NCI-H187 (cell line): ENCODE measurements at regions not wholly inside any gene's neighbourhood (a gene's known extent, or its start where the extent isn't known, plus 50 kb on each side); places are given as distances from the start of the nearest gene placed in this dataset.

Experiments
- DNase-seq, 2 experiments: peaks; one replicate each; lab custom pipeline; 2025; lab: John Stamatoyannopoulos, UW

- DNase-seq: peak; percentile 83 to 87
Observed at GRCh38 chr1:5423109-5423508, 569.1 kb downstream of the NPHP4 start.

DNA sequence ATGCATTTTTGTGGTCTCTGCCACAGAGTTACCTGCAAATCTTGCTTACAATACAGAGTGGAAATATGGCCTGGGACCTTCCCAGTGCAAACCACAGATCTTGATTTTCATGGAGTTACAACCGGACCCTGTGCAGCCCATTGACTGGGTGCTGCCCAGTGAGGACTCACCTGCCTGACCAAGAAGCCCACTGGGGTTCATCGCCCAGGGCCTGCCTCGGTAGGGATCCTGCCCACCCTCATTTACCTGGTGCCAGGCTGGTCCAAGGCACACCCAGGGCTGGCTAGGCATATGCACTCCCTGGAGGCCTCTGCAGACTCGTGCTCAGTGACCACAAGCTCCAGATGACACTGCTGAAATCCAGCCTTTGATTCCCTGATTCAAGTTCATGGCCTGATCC lies 572.7 kb downstream of the NPHP4 start:
- DNase-seq: no peak

DNA sequence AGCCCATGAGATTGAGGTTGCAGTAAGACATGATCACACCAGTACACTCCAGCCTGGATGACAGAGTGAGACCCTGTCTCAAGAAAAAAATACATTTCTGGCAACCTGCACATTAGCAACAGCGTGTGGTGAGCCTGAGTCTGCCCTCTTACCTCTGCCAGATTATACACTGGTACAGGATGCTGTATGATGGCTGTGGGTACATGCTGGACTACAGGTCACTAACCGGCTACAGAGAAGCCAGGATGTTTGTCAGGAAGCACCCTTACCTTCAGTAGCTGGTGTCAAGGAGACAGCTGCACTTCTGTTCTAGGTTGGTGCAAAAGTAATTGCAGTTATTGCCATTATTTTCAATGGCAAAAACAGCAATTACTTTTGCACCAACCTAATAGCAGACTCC lies 575.7 kb downstream of the NPHP4 start:
- no peak for DNase-seq

GRCh38 chr1:5415606-5416005 lies 576.6 kb downstream of the NPHP4 start:
- no peak for DNase-seq

GRCh38 chr1:5410652-5411051 lies 581.6 kb downstream of the NPHP4 start:
- DNase-seq: peak in 1 of 2 experiments; percentile 60

DNA sequence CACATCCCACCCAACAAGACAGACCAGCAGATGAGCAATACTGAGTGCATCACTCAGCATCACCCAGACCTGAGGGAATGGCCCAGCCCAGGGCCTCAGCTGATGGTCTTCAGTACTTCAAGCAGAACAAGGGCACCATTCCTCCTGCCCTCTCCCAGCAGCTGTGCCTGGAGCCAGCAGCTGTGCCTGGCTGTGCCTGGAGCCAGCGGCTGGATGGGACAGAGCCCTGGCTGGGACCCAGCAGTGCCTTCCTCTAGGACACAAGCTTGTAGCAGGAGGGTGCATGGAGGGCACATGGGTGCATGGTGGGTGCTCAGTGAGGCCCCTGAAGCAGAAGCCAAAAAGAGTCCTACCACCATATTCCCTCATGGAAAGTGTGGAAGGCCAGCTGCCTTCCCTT lies 583.8 kb downstream of the NPHP4 start:
- no peak for DNase-seq

DNA sequence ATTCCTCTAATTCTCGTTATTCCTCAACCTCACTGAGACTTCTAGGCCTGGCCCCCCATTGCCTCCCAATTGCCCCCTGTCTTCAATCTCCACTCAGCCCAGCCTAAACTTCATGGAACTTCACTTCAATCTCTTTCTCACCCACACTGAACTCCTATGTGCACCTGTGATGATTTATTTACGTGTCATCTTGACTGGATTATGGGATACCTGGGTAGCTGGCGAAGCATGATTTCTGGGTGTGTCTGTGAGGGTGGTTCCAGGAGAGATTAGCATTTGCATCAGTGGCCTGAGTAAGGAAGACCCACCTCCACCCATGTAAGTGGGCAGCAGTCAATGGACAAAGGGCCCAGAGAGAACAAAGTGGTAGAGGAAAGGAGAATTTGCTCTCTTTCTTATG lies 587.0 kb downstream of the NPHP4 start:
- DNase-seq: no peak

DNA sequence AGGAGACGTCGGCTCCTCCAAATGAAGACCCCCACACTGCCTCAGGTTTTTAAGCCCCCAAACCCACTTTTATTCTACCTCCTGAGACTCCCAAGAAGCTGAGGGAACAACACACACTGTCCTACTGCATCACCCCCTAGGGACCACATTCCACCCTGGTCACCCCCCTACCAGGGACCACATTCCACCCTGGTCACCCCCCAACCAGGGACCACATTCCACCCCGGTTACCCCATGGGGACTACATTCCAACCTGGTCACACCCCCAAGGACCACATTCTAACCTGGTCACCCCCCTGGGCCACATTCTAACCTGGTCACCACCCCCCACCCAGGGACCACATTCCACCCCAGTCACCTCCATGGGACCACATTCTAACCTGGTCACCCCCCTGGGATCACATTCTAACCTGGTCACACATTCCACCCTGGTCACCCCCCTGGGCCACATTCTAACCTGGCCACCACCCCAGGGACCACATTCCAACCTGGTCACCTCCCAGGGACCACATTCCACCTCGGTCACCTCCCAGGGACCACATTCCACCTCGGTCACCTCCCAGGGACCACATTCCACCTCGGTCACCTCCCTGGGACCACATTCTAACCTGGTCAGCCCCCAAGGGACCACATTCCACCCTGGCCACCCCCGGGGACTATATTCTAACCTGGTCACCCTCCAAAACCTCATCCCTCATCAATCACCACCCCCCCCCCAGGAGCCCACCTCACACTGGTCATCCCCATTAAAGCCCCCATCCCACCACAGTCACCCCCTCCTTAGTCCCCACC lies 587.6 kb downstream of the NPHP4 start:
- no peak for DNase-seq

DNA sequence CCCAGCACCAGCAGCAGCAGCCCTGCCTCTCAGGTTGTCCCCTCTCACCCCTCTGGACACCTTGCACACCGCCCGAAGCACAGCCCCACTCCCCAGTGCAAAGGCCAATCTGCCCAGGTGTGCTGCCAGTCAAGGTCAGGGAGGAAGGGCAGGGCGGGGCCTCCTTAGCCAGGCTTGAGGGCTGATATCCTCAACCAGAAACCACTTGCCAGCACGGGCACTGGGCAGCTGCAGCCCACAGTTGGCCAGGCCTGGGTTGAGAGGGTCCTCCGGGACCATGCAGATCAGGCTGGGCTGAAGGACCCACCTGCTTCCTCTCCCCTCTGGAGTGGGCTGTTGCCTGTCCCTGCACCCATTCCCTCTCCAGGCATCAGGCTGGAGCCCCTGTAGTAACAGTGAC lies 588.3 kb downstream of the NPHP4 start:
- DNase-seq: no peak

DNA sequence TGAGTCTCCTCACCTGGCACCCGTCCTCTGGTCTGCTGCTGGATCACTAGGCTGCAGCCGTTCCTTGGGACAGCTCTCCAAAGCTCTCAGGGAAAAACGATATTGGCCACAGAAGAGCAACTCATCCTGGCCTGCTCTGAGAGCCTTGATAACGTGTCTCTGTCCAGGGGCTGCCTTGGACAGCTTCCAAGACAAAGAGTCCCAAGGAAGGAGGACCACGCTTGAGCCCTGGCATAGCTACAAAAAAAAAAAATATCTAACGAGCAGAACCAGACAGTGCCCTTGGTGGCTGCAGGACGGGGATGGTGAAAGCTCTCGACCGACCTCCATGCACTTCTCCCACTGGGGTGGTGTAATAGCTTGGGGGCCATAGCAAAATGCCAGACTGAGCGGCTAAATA lies 589.6 kb downstream of the NPHP4 start:
- no peak for DNase-seq

DNA sequence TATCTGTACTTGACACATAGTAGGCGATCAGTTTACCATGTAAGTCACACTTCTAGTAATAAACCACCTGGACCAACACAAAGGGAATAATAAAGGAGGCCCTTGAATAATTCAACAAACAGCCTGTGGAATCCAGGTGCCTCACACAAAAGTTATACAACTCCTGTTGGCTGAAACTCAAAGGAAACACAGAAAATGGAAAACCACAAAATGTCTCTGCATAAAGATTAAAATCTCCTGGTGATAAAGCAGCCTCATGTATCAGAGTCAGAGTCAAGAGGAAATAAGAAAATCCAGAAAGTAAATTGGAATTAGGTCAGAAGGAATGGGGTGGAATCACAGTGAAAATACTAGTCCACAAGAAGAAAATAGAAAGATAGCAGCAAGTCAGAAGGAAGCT lies 592.5 kb downstream of the NPHP4 start:
- DNase-seq: no peak

- no peak for DNase-seq
Observed at GRCh38 chr1:5396593-5396992, 595.6 kb downstream of the NPHP4 start.

- DNase-seq: no peak
Observed at GRCh38 chr1:5394111-5394510, 598.1 kb downstream of the NPHP4 start.

DNA sequence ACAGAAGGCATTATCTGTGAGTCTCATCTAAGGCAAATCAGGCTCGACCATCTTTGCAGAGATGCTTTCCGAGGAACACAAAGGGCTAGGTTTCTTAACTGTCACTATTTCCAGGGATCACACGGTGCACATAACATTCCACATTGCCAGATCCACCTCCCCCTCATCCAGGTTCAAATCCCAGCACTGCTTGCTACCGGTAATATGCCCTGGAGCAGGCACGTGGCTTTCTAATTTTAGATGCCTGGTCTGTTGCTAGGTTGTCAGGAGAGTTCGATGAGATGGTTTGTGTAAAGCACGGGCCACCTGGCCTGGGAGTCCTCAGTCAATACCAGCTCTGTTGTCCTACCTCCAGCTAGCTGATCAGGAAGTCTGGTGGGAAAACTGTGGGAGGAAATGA lies 598.6 kb downstream of the NPHP4 start:
- no peak for DNase-seq

GRCh38 chr1:5393146-5393545 lies 599.1 kb downstream of the NPHP4 start:
- DNase-seq: no peak

DNA sequence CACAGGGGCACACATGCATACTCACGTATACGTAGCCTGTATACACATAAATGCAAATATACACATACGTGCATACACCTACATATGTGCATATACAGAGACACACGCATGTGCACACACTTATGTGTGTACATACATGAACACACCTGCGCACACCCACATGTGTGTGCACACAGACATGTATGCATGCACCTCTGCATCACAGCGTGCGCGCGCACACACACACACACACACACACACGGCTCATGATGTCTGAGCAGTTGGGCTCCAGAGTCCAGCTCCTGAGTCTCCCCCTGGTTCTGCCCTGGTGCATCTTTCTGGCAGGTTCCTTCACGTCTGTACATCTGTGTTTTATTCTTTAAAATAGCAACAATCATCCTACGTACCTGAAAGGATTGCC lies 600.5 kb downstream of the NPHP4 start:
- DNase-seq: no peak

DNA sequence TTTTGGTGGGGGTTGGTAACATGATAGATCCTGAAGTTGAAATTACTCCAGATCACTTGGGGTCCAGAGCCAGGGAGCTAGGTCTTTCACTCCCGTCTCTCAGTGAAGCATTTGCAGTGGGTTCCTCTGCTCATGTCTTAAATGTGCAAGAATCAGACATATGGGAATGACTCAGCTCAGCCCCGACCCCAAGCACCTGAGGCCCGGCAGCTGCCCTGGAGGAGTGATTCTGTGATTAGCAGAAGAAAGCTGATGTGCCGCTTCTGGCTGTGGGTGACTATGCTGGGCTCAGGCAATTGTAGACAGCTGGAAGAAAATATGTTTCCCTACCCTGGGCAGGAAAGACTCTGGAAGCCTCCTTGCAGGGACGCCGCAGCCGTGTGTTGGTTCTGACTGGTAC lies 601.7 kb downstream of the NPHP4 start:
- no peak for DNase-seq

GRCh38 chr1:5389101-5389885 lies 602.9 kb downstream of the NPHP4 start:
- DNase-seq: no peak

- DNase-seq: no peak
Observed at GRCh38 chr1:5388622-5389021, 603.6 kb downstream of the NPHP4 start.

- DNase-seq: no peak
Observed at GRCh38 chr1:5386371-5386770, 605.9 kb downstream of the NPHP4 start.

DNA sequence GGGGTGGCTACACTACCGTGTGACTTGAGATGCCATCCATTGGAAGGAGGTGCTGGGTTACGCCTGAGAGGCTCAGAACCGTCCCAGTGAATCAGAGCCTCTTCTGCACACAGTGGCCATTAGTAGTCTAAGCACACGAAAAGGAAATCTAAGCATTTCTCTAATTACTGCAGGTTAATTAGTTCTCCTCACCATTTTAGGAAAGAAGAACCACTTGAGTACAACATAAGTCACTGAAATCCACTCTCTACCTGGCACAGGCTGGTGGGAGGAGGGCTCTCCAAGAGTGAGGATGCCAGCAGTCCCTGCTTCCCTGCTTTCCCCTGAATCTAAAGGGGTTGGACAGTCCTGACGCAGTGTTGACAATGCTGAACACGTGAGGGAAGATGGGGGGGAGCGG lies 606.3 kb downstream of the NPHP4 start:
- no peak for DNase-seq

DNA sequence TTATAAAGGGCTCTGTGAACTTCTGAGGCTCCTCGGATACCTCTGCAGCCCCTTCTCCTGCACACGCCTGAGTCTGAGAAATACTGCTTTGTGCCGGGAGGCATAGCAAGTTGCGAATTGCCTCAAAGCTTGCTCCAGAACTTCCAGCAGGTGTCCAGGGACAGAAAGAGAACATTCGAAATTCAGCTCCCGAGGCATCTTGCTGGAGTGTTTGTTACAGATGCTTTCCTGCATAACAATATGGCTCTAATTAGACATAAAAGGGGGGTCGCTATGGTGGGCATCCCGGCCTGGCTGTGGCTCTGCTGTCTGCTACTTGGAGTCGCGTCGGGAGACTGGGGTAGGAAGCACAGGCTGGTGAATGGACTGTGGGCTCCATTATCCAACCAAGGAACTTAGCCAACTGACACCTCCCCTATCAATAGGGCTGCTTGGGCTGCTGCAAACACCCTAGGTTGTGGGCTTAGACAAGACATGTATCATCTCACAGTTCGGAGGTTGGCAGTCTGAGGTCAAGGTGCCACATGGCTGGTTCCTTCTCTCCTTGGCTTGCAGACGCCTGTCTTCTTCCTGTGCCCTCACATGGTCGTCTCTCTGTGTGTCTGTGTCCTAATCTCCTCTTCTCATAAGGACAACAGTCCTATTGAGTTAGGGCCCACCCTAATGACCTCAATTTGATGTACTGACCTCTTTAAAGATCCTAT lies 607.0 kb downstream of the NPHP4 start:
- no peak for DNase-seq

DNA sequence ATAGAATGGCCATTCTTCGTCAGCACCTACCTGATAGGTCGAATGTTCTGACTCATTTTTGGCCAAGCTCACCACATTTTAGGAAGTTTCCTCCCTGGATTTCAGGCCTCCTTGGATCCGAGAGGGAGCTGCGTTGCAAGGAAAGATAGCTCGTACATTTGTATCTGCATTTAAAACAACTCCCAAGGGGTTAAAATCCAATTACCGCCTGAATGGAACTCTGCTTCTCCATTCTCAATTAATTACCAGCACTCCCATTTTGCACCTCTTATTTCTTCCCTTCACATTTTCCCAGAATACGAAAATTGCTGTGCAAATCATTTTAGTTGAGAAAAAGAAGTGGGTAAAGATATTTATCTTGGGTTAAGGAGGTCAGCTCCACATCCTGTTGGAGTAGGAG lies 610.7 kb downstream of the NPHP4 start:
- DNase-seq: no peak
